ENCODE measurements at regions not wholly inside any gene's neighbourhood (a gene's known extent, or its start where the extent isn't known, plus 50 kb on each side); places are given as distances from the start of the nearest gene placed in this dataset.

DNA sequence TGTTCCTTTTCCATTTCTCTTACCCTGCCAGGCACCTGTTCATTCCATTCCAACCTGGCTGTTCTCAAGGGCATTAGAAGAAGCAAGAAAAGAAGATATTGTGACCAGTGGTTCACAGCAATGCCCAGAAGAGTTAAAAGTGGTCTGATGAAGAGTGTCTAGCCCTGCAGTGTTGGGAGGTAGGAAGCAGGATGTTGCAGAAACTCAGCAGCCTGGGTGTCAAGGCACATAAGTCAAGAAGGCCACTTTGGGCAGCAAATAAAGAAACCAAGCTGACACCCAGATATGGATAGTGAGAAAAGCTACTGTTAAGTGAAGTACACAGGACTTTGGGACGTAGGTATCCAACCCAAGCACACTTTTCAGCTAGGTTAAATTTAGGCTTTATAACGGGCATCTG, 199.9 kb upstream of the SATB1 start:
- H3K4me1 Mint-ChIP-seq (ENCODE audit: low read depth), result peaks cover 10% of the 10 kb centered on the region
- peaks cover 24% of the 10 kb centered on the region for H3K9me3 Mint-ChIP-seq
- H3K27me3 Mint-ChIP-seq (ENCODE audit: low read depth), result no peaks in the 10 kb centered on the region
- no peak overlapping the region for H3K27ac Mint-ChIP-seq
- H3K4me3 Mint-ChIP-seq, result no peak overlapping the region
- DNase-seq (ENCODE audit: low spot score), result no peak
- H3K36me3 Mint-ChIP-seq (ENCODE audit: low read depth), result peaks cover 5% of the 10 kb centered on the region

GRCh38 chr3:18623220-18623619, 198.1 kb upstream of the SATB1 start:
- H3K36me3 Mint-ChIP-seq (ENCODE audit: low read depth), result peaks cover 5% of the 10 kb centered on the region
- H3K27ac Mint-ChIP-seq, result no peak overlapping the region
- no peak overlapping the region for H3K4me3 Mint-ChIP-seq
- peaks cover 10% of the 10 kb centered on the region for H3K4me1 Mint-ChIP-seq (ENCODE audit: low read depth)
- no peak for DNase-seq (ENCODE audit: low spot score)
- H3K27me3 Mint-ChIP-seq (ENCODE audit: low read depth), result no peaks in the 10 kb centered on the region
- peaks cover 14% of the 10 kb centered on the region for H3K9me3 Mint-ChIP-seq

DNA sequence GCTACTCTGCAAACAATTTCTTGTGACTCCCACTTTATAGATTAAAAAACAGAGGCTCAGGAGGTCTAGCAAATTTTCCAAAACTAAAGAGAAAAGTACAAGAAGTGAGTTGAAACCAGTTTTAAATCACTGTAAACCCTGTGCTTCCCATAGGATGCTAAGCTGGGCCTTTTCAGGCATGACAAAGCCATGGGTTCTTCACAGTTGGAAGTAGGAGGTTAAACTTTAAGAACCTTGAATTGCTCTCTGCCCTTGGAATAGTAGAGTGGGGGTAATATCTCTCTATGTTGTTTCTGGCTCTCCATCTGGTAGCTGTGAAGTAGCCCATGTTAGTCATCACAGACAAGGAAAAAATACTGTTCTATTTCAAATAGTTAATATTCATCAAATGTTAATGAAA, 193.6 kb upstream of the SATB1 start:
- DNase-seq (ENCODE audit: low spot score), result no peak
- Mint-ChIP-seq H3K27me3 (ENCODE audit: low read depth) (no peaks in the 10 kb centered on the region), H3K27ac (no peak overlapping the region), H3K9me3 (peaks cover 4% of the 10 kb centered on the region), H3K4me1 (ENCODE audit: low read depth) (no peaks in the 10 kb centered on the region), H3K4me3 (no peak overlapping the region), H3K36me3 (ENCODE audit: low read depth) (no peaks in the 10 kb centered on the region)

DNA sequence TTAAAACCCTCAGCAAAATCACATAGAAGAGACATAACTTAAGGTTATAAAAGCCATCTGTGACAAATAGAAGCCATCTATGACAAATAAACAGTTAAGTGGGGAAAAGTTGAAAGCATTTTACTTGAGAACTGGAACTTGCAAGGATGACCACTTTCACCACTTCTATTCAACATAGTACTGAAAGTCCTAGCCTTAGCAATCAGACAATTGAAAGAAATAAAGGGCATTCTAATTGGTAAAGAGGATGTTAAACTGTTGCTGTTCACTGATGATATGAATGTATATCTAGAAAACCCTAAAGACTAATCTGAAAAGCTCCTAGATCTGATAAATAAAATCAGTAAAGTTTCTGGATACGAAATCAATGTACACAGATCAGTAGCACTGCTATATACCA, 186.9 kb upstream of the SATB1 start:
- peaks cover 4% of the 10 kb centered on the region for H3K4me1 Mint-ChIP-seq (ENCODE audit: low read depth)
- H3K4me3 Mint-ChIP-seq, result no peak overlapping the region
- DNase-seq (ENCODE audit: low spot score), result no peak
- no peaks in the 10 kb centered on the region for H3K27me3 Mint-ChIP-seq (ENCODE audit: low read depth)
- peaks cover 16% of the 10 kb centered on the region for H3K9me3 Mint-ChIP-seq
- no peak overlapping the region for H3K27ac Mint-ChIP-seq
- peaks cover 8% of the 10 kb centered on the region for H3K36me3 Mint-ChIP-seq (ENCODE audit: low read depth)

GRCh38 chr3:18609187-18609586, 184.0 kb upstream of the SATB1 start:
- Mint-ChIP-seq H3K36me3 (ENCODE audit: low read depth) (peaks cover 8% of the 10 kb centered on the region), H3K4me3 (no peak overlapping the region), H3K9me3 (peaks cover 16% of the 10 kb centered on the region), H3K27me3 (ENCODE audit: low read depth) (no peaks in the 10 kb centered on the region), H3K27ac (no peak overlapping the region), H3K4me1 (ENCODE audit: low read depth) (peaks cover 6% of the 10 kb centered on the region)
- no peak for DNase-seq (ENCODE audit: low spot score)

DNA sequence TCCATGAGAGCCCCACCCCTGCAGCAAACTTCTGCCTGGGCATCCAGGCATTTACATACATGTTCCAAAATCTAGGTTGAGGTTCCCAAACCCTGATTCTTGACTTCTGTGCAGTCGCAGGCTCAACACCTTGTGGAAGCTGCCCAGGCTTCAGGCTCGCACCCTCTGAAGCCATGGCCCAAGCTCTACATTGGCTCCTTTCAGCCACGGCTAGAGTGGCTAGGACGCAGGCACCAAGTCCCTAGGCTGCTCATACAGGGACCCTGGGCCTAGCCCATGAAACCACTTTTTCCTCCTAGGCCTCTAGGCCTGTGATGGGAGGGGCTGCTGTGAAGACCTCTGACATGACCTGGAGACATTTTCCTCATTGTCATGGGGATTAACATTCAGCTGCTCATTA, 172.8 kb upstream of the SATB1 start:
- H3K4me3 Mint-ChIP-seq, result no peak overlapping the region
- H3K9me3 Mint-ChIP-seq, result peaks cover 36% of the 10 kb centered on the region
- H3K4me1 Mint-ChIP-seq (ENCODE audit: low read depth), result no peaks in the 10 kb centered on the region
- DNase-seq (ENCODE audit: low spot score), result no peak
- H3K36me3 Mint-ChIP-seq (ENCODE audit: low read depth), result peaks cover 21% of the 10 kb centered on the region
- H3K27me3 Mint-ChIP-seq (ENCODE audit: low read depth), result no peaks in the 10 kb centered on the region
- H3K27ac Mint-ChIP-seq, result no peak overlapping the region

DNA sequence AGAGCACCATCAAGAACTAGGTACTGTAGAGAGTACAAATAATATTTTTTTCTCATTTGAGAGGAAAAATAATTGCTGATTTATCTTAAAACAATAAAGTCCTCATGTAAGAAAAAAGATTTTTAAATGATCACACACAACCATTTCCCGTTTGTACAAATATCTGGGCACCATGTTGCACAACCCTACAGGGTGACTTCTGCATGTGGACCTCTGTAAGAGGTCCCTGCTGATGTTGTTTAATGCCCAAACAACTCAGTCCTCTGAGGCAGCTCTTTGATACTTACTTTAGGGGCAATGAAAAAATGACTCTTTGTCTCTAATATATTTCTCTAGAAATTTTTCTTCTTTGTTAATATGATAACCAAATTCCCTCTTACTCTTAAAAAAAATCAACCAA, 168.1 kb upstream of the SATB1 start:
- no peak for DNase-seq (ENCODE audit: low spot score)
- Mint-ChIP-seq H3K4me1 (ENCODE audit: low read depth) (no peaks in the 10 kb centered on the region), H3K9me3 (peaks cover 13% of the 10 kb centered on the region), H3K27me3 (ENCODE audit: low read depth) (no peaks in the 10 kb centered on the region), H3K27ac (no peak overlapping the region), H3K36me3 (ENCODE audit: low read depth) (peaks cover 9% of the 10 kb centered on the region), H3K4me3 (no peak overlapping the region)

DNA sequence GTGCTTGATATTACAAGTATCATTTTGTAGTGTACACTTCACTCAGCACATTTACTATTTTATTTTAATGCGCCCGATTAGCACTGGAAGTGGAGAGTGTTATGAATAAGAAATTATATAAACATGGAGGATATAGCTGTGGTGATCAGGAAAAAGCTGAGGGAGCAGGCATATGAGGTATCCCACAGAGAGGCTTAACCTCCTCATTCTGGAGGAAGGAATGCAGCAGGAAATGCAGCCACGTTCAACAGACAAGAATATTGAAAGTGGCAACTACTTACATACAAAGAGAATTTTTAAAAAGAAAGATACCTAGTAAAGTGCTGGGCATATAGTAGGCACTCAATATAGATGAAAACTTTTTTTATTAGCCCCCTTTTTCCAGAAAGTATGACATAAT, 166.0 kb upstream of the SATB1 start:
- H3K27ac Mint-ChIP-seq, result no peak overlapping the region
- H3K4me1 Mint-ChIP-seq (ENCODE audit: low read depth), result no peaks in the 10 kb centered on the region
- no peaks in the 10 kb centered on the region for H3K9me3 Mint-ChIP-seq
- no peak overlapping the region for H3K4me3 Mint-ChIP-seq
- peaks cover 4% of the 10 kb centered on the region for H3K36me3 Mint-ChIP-seq (ENCODE audit: low read depth)
- no peaks in the 10 kb centered on the region for H3K27me3 Mint-ChIP-seq (ENCODE audit: low read depth)
- DNase-seq (ENCODE audit: low spot score), result no peak

DNA sequence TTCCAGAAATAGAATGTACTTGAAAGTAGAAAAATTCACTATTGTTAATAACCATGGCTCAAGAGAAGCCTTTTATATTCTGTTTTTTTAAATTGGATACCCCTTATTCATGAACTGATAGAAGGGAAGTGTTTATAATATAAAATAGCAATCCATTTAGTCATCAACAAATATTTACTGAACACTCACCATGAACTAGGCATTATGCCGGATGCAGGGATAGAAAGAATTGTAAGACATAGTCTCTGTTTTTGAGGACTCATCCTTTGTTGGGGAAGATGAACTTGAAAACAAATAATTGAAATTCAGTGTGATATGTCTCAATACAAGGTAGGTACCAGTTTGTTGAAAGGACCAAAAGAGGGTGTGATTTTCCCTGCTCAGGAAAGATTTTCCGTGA, 160.9 kb upstream of the SATB1 start:
- Mint-ChIP-seq H3K9me3 (peaks cover 16% of the 10 kb centered on the region), H3K4me3 (no peak overlapping the region), H3K36me3 (ENCODE audit: low read depth) (peaks cover 12% of the 10 kb centered on the region), H3K27ac (no peak overlapping the region), H3K27me3 (ENCODE audit: low read depth) (no peaks in the 10 kb centered on the region), H3K4me1 (ENCODE audit: low read depth) (peaks cover 13% of the 10 kb centered on the region)
- DNase-seq (ENCODE audit: low spot score), result no peak

DNA sequence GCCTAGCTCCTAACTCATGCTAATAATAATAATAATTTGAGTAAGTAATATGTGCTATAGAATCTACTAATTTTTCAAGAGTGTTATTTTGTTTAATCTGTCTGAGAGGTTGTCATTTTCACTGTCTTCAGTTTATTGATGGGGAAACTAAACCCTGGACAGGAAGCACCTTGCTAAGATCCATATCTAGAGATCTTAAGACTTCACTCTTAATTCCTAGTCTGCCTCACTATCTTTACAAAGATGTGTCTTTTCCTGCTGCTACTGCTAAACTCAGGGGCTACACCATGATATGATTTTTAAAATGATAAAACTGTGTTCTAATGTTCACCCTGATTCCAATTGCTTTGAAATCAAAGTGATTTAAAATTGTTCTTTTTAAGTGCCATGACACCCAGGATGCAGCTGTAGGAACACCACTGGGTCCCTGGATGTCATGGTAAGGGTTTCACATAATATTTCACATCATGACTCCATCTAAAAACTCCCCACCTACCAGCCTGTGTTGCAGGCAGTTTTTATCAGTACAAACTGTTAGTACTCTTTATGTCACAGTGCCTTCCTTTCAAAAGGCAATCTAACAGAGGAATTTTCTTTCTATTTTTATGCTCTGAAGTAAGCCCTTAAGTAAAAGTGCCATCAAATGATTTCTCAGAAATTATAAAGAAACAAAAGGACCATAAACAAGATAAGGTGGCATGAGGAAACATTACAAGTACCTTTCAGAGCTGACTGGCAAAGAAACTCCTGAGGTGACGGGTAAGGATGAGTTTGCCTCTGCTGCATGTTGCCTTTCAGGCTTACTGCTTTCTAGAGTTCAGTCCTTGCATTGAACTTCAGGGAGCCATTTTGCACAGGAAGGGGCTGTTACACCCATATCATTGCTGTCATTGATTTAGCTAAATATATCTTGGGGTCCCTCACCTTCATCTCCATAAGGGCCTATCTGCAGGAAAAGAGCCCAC, 160.1 kb upstream of the SATB1 start:
- no peaks in the 10 kb centered on the region for H3K27me3 Mint-ChIP-seq (ENCODE audit: low read depth)
- no peak overlapping the region for H3K4me3 Mint-ChIP-seq
- no peak overlapping the region for H3K27ac Mint-ChIP-seq
- peak; percentile 20 for DNase-seq (ENCODE audit: low spot score)
- peaks cover 16% of the 10 kb centered on the region for H3K9me3 Mint-ChIP-seq
- peaks cover 12% of the 10 kb centered on the region for H3K36me3 Mint-ChIP-seq (ENCODE audit: low read depth)
- peaks cover 13% of the 10 kb centered on the region for H3K4me1 Mint-ChIP-seq (ENCODE audit: low read depth)

DNA sequence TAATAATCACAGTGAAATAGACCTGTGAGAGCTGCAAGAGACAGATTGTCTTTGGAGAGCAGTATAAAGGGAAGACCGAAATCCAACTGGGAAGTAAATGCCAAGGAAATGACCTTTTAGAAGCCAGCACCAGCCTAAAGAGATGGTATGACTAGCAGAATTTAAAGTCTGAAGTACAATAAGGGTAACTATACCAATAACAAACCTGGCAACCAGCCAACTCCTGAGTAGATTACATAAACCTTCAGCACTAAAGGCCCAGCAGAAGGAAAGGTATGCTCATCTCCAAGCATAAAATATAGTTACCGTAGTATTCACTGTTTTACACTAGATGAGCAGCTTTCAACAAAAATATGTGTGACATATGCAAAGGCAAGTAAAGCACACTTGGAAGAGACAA, 155.1 kb upstream of the SATB1 start:
- Mint-ChIP-seq H3K9me3 (peaks cover 20% of the 10 kb centered on the region), H3K4me1 (ENCODE audit: low read depth) (peaks cover 11% of the 10 kb centered on the region), H3K4me3 (no peak overlapping the region), H3K27me3 (ENCODE audit: low read depth) (no peaks in the 10 kb centered on the region), H3K36me3 (ENCODE audit: low read depth) (peaks cover 15% of the 10 kb centered on the region), H3K27ac (no peak overlapping the region)
- no peak for DNase-seq (ENCODE audit: low spot score)

DNA sequence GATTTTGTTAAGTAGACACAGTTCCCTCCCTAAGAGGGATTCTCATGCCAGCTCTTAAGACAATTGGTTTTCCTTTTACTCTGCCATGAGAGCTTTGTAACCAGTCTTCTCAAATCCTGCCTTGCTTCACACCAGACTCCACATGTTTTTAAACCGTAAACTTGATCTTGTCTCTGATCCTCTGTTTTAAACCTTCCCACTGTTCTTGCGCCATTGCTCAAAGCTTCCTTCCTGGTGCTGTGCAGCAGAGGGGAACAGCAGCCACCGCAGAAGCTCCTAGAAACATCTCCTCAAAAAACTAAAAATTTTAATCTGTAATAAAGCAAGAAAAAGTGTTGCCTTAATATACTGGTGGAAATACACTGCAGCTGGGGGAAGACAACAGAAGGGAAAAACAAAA, 154.5 kb upstream of the SATB1 start:
- Mint-ChIP-seq H3K27me3 (ENCODE audit: low read depth) (no peaks in the 10 kb centered on the region), H3K4me3 (no peak overlapping the region), H3K4me1 (ENCODE audit: low read depth) (peaks cover 5% of the 10 kb centered on the region), H3K36me3 (ENCODE audit: low read depth) (peaks cover 15% of the 10 kb centered on the region), H3K27ac (no peak overlapping the region), H3K9me3 (peaks cover 19% of the 10 kb centered on the region)
- no peak for DNase-seq (ENCODE audit: low spot score)

DNA sequence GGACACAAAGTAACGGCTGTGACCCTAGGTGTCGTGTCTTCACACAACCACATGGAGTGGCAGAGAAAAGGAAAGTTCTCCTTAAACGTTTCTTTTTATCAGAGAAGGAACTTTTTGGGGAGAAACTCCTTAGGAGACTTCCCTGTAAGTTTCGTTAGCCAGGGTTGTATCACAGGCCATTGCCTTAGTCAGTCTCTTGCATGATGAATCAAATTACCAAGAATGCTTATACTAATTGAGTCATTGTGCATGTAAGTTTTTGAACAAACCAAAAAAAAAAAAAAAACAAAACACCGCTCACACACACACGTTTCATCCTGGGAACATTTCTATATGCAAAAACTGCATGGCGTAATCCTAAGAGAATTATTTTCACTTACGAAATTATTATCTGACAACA, 150.4 kb upstream of the SATB1 start:
- Mint-ChIP-seq H3K36me3 (ENCODE audit: low read depth) (peaks cover 7% of the 10 kb centered on the region), H3K9me3 (peaks cover 5% of the 10 kb centered on the region), H3K27me3 (ENCODE audit: low read depth) (no peaks in the 10 kb centered on the region), H3K4me3 (no peak overlapping the region), H3K27ac (no peak overlapping the region), H3K4me1 (ENCODE audit: low read depth) (peaks cover 11% of the 10 kb centered on the region)
- DNase-seq (ENCODE audit: low spot score), result no peak

DNA sequence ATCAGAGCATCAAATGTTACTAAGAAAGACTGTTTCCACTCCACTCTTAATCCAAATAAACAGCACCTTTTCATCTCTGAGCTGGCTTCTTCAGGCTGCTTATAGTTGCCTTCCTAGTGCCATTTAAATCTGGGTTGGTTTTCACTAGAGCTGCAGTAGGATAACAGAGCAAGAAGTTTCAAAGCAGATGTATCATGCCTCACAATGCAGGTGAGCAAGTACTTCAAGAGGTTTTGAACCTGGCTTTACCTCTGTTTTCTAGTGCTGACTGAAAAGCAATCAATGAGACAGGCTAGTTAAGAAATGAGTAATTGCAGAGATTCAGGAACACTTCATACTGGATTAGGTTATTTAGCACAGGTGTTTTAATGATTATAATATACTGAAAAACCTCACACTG, 147.7 kb upstream of the SATB1 start:
- Mint-ChIP-seq H3K4me3 (no peak overlapping the region), H3K4me1 (ENCODE audit: low read depth) (peaks cover 17% of the 10 kb centered on the region), H3K27ac (no peak overlapping the region), H3K9me3 (peaks cover 8% of the 10 kb centered on the region), H3K36me3 (ENCODE audit: low read depth) (peaks cover 8% of the 10 kb centered on the region), H3K27me3 (ENCODE audit: low read depth) (no peaks in the 10 kb centered on the region)
- no peak for DNase-seq (ENCODE audit: low spot score)

DNA sequence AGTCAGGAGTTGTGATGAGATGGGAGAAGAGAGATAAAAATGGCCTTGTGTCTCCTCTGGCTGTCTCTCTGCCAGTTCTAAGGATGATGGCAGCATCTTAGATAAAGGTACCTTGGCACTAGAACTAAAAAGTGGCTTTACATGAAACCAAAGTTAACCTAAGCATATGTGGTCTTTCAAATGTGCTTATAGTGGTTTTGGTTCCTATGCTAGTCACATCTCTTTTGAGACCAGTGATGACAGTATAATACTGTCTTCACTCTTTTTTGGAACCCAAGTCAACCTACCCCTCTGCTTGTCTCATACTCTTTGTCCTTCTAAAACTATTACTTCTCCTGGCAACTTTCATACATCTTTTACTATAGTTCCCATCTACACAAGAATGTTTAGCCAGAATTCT, 142.2 kb upstream of the SATB1 start:
- Mint-ChIP-seq H3K27me3 (ENCODE audit: low read depth) (no peaks in the 10 kb centered on the region), H3K27ac (no peak overlapping the region), H3K36me3 (ENCODE audit: low read depth) (peaks cover 7% of the 10 kb centered on the region), H3K4me1 (ENCODE audit: low read depth) (peaks cover 26% of the 10 kb centered on the region), H3K9me3 (peaks cover 4% of the 10 kb centered on the region), H3K4me3 (no peak overlapping the region)
- DNase-seq (ENCODE audit: low spot score), result no peak

Measured in T-helper 2 cell treated with Interferon-gamma antibody and Interleukin-4, amounts not matched to agents 5 μg/mL and 100 μg/mL, for 36 hours (primary cell).